ENCODE measurements at regions not wholly inside any gene's neighbourhood (a gene's known extent, or its start where the extent isn't known, plus 50 kb on each side); places are given as distances from the start of the nearest gene placed in this dataset.

DNA sequence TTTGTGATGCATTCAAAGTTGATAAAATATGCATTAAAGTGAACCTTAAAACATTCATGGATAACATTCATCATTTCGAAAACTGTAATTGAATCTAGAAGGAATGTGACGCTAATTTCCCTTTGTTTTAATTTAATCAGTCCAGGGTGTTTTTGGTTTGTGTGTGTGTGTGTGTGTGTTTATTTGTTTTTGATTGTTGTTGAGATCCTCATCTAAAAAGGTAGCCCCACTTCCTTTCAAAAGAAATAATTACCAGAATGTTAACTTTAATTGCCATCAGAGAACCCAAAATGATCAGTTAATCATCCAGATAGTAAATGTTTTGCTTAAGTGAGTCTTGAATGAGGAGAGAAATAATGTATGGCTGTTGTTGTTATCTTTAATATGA, 74.5 kb upstream of the PTPRZ1 start:
- no peaks in the 10 kb centered on the region for H3K36me3 Mint-ChIP-seq (ENCODE audit: low read depth, unreplicated experiment)
- TF ChIP-seq, protein P1, sequence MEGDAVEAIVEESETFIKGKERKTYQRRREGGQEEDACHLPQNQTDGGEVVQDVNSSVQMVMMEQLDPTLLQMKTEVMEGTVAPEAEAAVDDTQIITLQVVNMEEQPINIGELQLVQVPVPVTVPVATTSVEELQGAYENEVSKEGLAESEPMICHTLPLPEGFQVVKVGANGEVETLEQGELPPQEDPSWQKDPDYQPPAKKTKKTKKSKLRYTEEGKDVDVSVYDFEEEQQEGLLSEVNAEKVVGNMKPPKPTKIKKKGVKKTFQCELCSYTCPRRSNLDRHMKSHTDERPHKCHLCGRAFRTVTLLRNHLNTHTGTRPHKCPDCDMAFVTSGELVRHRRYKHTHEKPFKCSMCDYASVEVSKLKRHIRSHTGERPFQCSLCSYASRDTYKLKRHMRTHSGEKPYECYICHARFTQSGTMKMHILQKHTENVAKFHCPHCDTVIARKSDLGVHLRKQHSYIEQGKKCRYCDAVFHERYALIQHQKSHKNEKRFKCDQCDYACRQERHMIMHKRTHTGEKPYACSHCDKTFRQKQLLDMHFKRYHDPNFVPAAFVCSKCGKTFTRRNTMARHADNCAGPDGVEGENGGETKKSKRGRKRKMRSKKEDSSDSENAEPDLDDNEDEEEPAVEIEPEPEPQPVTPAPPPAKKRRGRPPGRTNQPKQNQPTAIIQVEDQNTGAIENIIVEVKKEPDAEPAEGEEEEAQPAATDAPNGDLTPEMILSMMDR (IDR thresholded peaks at IDR 0.05; ENCODE audit: unreplicated experiment), result no peak
- H3K9me3 Mint-ChIP-seq (ENCODE audit: unreplicated experiment), result no peaks in the 10 kb centered on the region
- no peak for DNase-seq (ENCODE audit: low spot score)
- no peaks in the 10 kb centered on the region for H3K27me3 Mint-ChIP-seq (ENCODE audit: unreplicated experiment)
- no peak overlapping the region for H3K27ac Mint-ChIP-seq (ENCODE audit: unreplicated experiment)
- H3K4me1 Mint-ChIP-seq (ENCODE audit: unreplicated experiment), result peaks cover 8% of the 10 kb centered on the region
- no peak overlapping the region for H3K4me3 Mint-ChIP-seq (ENCODE audit: unreplicated experiment)

DNA sequence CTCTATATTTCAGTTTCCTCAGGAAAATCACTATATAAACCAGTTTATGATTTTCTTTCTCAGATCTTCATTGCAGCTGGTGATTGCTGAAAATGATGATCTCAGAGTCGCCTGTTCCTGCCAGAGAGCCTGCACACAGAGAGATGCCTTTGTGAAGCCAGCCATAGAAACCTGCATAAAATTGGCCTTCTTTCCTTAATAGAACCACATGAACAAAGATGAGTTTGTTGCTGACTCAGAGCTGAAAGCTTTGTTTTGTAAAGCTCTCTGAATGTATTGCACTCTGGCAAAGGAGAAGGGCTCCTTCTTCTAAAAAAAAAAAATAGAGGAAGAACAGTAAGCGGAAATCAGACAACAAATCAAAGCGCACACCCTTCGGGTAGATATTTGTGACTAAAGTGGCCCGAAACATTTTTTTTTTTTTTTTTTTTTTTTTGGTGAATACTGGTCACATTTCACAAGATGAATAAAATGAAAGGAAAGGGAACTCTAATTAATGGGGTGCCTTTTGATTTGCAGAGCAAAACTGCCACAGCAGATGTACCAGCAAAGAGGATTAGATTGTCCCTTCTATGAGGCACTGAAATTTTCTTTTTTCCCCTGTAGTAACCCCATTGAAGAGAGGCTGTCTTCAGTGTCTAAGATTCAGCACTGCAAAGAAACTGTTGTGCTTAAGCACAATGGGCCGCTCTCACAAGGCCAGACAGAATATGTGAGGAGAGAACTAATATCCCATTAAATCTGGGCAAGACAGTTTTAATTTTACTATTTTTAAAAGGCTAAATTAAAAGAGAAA, 75.1 kb upstream of the PTPRZ1 start:
- no peak overlapping the region for H3K4me3 Mint-ChIP-seq (ENCODE audit: unreplicated experiment)
- no peaks in the 10 kb centered on the region for H3K36me3 Mint-ChIP-seq (ENCODE audit: low read depth, unreplicated experiment)
- TF ChIP-seq, protein P1 (IDR thresholded peaks at IDR 0.05; ENCODE audit: unreplicated experiment), result no peak
- H3K27ac Mint-ChIP-seq (ENCODE audit: unreplicated experiment), result no peak overlapping the region
- H3K27me3 Mint-ChIP-seq (ENCODE audit: unreplicated experiment), result no peaks in the 10 kb centered on the region
- no peaks in the 10 kb centered on the region for H3K9me3 Mint-ChIP-seq (ENCODE audit: unreplicated experiment)
- peaks cover 8% of the 10 kb centered on the region for H3K4me1 Mint-ChIP-seq (ENCODE audit: unreplicated experiment)
- DNase-seq (ENCODE audit: low spot score), result no peak

DNA sequence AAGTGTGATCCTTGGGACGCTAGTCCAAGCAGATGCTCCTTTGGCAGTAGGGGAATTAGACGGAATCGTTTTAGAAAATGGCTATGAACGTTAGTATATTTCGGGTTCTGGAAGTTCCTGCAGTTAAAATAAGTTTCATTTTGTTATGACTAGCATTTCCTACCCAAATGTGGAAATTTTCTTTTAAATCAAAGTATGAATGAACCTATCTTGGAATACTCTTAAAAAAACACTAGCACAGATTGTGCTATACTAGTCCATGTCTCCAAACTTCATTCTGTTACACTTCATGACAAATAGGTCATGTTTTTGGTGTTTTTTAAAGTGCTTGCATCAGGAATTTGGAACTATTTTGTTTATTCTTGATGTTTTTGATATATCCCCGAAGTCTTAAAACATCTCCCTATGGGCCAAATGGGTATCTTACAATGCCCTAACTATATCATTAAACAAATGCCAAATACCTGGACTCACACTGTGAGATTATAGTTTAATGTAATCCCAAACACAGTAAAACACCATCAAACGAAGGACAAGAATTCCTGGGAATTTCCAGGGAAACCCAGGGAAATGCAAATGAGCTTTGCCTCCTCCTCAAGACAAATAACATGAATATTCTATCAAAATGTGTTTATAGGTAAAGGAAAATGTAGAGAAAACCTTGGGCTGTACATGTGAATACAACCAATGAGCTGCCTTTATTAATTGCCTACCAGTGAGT, 75.9 kb upstream of the PTPRZ1 start:
- no peak for DNase-seq (ENCODE audit: low spot score)
- no peak overlapping the region for H3K4me3 Mint-ChIP-seq (ENCODE audit: unreplicated experiment)

DNA sequence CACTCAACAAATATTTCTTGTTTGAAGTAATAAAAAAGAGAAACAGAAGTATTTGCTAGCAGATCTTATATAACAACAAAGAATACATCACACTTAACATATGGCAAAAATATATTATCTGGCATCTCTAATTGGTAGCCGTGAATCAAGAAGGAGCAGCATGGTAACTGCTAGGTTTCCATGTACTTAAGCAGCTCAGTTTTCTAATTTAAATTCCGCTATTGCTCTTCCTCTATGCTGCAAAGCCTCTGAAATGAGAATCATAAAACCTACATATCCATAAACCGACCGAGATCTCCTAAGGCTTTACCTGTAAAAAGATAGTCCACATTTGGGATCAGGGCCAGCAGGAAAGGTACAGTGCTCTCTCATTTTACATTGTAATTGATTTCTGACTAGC, 76.6 kb upstream of the PTPRZ1 start:
- H3K4me1 Mint-ChIP-seq (ENCODE audit: unreplicated experiment), result peaks cover 6% of the 10 kb centered on the region
- no peaks in the 10 kb centered on the region for H3K36me3 Mint-ChIP-seq (ENCODE audit: low read depth, unreplicated experiment)
- no peaks in the 10 kb centered on the region for H3K9me3 Mint-ChIP-seq (ENCODE audit: unreplicated experiment)
- H3K27ac Mint-ChIP-seq (ENCODE audit: unreplicated experiment), result no peak overlapping the region
- TF ChIP-seq, protein P1 (IDR thresholded peaks at IDR 0.05; ENCODE audit: unreplicated experiment), result no peak
- DNase-seq (ENCODE audit: low spot score), result no peak
- no peaks in the 10 kb centered on the region for H3K27me3 Mint-ChIP-seq (ENCODE audit: unreplicated experiment)
- no peak overlapping the region for H3K4me3 Mint-ChIP-seq (ENCODE audit: unreplicated experiment)

More for the DNA sequence above, 75.9 kb upstream of the PTPRZ1 start:
- TF ChIP-seq, protein P1 (IDR thresholded peaks at IDR 0.05; ENCODE audit: unreplicated experiment), result no peak
- no peaks in the 10 kb centered on the region for H3K27me3 Mint-ChIP-seq (ENCODE audit: unreplicated experiment)
- H3K4me1 Mint-ChIP-seq (ENCODE audit: unreplicated experiment), result peaks cover 8% of the 10 kb centered on the region
- H3K36me3 Mint-ChIP-seq (ENCODE audit: low read depth, unreplicated experiment), result no peaks in the 10 kb centered on the region
- no peak overlapping the region for H3K27ac Mint-ChIP-seq (ENCODE audit: unreplicated experiment)
- H3K9me3 Mint-ChIP-seq (ENCODE audit: unreplicated experiment), result no peaks in the 10 kb centered on the region

DNA sequence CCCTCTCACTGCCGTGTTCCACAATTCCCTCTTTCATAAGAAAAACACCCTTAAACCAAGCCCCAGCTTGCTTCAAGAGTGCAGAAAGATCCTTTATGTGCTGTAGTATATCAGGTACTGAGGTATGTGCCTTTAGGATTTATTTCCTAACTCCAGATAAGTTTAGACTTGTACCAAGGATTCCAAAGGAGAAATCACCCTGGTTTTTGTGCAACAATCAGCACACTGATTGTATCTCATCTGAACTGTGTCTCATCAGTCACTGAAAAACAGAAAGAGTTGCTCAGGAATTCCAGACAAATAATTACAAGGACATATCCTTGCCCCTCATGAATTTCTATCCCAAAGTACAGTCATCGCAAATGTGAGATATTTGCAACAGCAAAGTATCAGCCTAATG, 77.2 kb upstream of the PTPRZ1 start:
- TF ChIP-seq, protein P1 (IDR thresholded peaks at IDR 0.05; ENCODE audit: unreplicated experiment), result no peak
- no peak for DNase-seq (ENCODE audit: low spot score)
- Mint-ChIP-seq H3K9me3 (ENCODE audit: unreplicated experiment) (no peaks in the 10 kb centered on the region), H3K27me3 (ENCODE audit: unreplicated experiment) (no peaks in the 10 kb centered on the region), H3K27ac (ENCODE audit: unreplicated experiment) (no peak overlapping the region), H3K4me3 (ENCODE audit: unreplicated experiment) (no peak overlapping the region), H3K4me1 (ENCODE audit: unreplicated experiment) (peaks cover 4% of the 10 kb centered on the region), H3K36me3 (ENCODE audit: low read depth, unreplicated experiment) (no peaks in the 10 kb centered on the region)

All from endothelial cell (in vitro differentiated cells).